Suppressor macrophage treated with lipopolysaccharide for 4 hours (primary cell): ENCODE measurements at regions not wholly inside any gene's neighbourhood (a gene's known extent, or its start where the extent isn't known, plus 50 kb on each side); places are given as distances from the start of the nearest gene placed in this dataset.

ENCODE experiments used
- DNase-seq: peaks from one replicate; pipeline ENCODE4 v3.0.0-alpha.2; 2020

- DNase-seq: no peak
Observed at GRCh38 chr5:174665347-174665746, 59.0 kb upstream of the MSX2 start.

DNA sequence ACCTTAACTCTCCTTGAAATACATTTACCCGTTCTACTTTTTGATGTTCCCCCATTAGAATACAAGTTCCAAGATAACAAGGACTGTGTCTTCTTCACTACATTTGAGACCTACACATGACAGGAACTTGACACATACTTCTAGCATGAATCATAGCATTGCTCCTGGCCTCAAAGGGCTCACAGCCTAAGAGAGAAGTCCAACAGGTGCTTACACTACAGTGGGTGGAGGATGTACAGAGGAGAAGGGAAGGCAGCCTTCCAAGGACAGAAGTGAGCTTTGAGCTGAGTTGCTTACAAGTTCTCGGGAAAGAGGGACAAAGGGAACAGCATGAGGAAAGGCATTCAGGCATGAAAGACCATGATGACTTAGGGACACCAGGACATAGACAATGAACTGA lies 56.9 kb upstream of the MSX2 start:
- no peak for DNase-seq

GRCh38 chr5:174668349-174668748 lies 56.0 kb upstream of the MSX2 start:
- DNase-seq: no peak
